Nephron progenitor cell (in vitro differentiated cells): ENCODE measurements at regions not wholly inside any gene's neighbourhood (a gene's known extent, or its start where the extent isn't known, plus 50 kb on each side); places are given as distances from the start of the nearest gene placed in this dataset.
A peak's percentile ranks its signal among the peaks of the same experiment; 100 is the strongest.

ENCODE experiments used
- DNase-seq: peaks from one replicate; pipeline ENCODE4 v3.0.0; 2021
- H3K27ac Mint-ChIP-seq: 2 replicates; pipeline ENCODE4 v1.8.0; 2021; ENCODE audit warnings: mild to moderate bottlenecking, moderate library complexity, mixed read lengths
- H3K27me3 Mint-ChIP-seq: 2 replicates; pipeline ENCODE4 v1.8.0; 2021; ENCODE audit warnings: mild to moderate bottlenecking, low read depth, mixed read lengths; ENCODE audit not compliant: poor library complexity
- H3K36me3 Mint-ChIP-seq: 2 replicates; pipeline ENCODE4 v1.8.0; 2021; ENCODE audit warnings: low read depth, mixed read lengths
- H3K4me1 Mint-ChIP-seq: 2 replicates; pipeline ENCODE4 v1.8.0; 2021; ENCODE audit warnings: mixed read lengths
- H3K4me3 Mint-ChIP-seq: 2 replicates; pipeline ENCODE4 v1.8.0; 2021; ENCODE audit warnings: mild to moderate bottlenecking, moderate library complexity, mixed read lengths
- H3K9me3 Mint-ChIP-seq: 2 replicates; pipeline ENCODE4 v1.8.0; 2021; ENCODE audit warnings: mild to moderate bottlenecking, moderate library complexity, mixed read lengths
- CTCF ChIP-seq: fragments of 200-600 bp; sonication (generic); IDR thresholded peaks from 2 replicates; pipeline ENCODE4 v1.5.0; 2021; ENCODE audit warnings: antibody characterized with exemption

- no peaks in the 10 kb centered on the region for H3K9me3 Mint-ChIP-seq
- no peak overlapping the region for H3K27ac Mint-ChIP-seq
- no peaks in the 10 kb centered on the region for H3K27me3 Mint-ChIP-seq
- H3K4me3 Mint-ChIP-seq = no peak overlapping the region
- no peak for DNase-seq
- no peaks in the 10 kb centered on the region for H3K4me1 Mint-ChIP-seq
- no peak for TF ChIP-seq CTCF
- H3K36me3 Mint-ChIP-seq = no peaks in the 10 kb centered on the region
Observed at GRCh38 chr12:40618636-40619035, 73.6 kb upstream of the CNTN1 start.

- no peak for TF ChIP-seq CTCF
- no peaks in the 10 kb centered on the region for H3K9me3 Mint-ChIP-seq
- H3K4me3 Mint-ChIP-seq = no peak overlapping the region
- no peak for DNase-seq
- no peak overlapping the region for H3K27ac Mint-ChIP-seq
- no peaks in the 10 kb centered on the region for H3K4me1 Mint-ChIP-seq
- no peaks in the 10 kb centered on the region for H3K27me3 Mint-ChIP-seq
- H3K36me3 Mint-ChIP-seq = no peaks in the 10 kb centered on the region
Observed at GRCh38 chr12:40620564-40621019, 71.6 kb upstream of the CNTN1 start.

- H3K27me3 Mint-ChIP-seq = no peaks in the 10 kb centered on the region
- no peaks in the 10 kb centered on the region for H3K9me3 Mint-ChIP-seq
- peak; percentile 83 for TF ChIP-seq CTCF
- no peak overlapping the region for H3K4me3 Mint-ChIP-seq
- H3K36me3 Mint-ChIP-seq = no peaks in the 10 kb centered on the region
- no peaks in the 10 kb centered on the region for H3K4me1 Mint-ChIP-seq
- H3K27ac Mint-ChIP-seq = no peak overlapping the region
- DNase-seq = peak; percentile 70
Observed at GRCh38 chr12:40622246-40622838, 69.9 kb upstream of the CNTN1 start.

- Mint-ChIP-seq H3K27ac (no peak overlapping the region), H3K36me3 (no peaks in the 10 kb centered on the region), H3K27me3 (peaks cover 7% of the 10 kb centered on the region), H3K4me1 (no peaks in the 10 kb centered on the region), H3K9me3 (no peaks in the 10 kb centered on the region), H3K4me3 (no peak overlapping the region)
- no peak for DNase-seq
- no peak for TF ChIP-seq CTCF
Observed at GRCh38 chr12:40632171-40632570, 60.1 kb upstream of the CNTN1 start.

- Mint-ChIP-seq H3K36me3 (no peaks in the 10 kb centered on the region), H3K27ac (no peak overlapping the region)
- DNase-seq = no peak
Observed at GRCh38 chr12:40632933-40633332, 59.3 kb upstream of the CNTN1 start.

More at GRCh38 chr12:40632933-40633332, 59.3 kb upstream of the CNTN1 start:
- Mint-ChIP-seq H3K4me1 (no peaks in the 10 kb centered on the region), H3K4me3 (no peak overlapping the region), H3K9me3 (no peaks in the 10 kb centered on the region), H3K27me3 (peaks cover 7% of the 10 kb centered on the region)
- no peak for TF ChIP-seq CTCF
